ENCODE measurements at regions not wholly inside any gene's neighbourhood (a gene's known extent, or its start where the extent isn't known, plus 50 kb on each side); places are given as distances from the start of the nearest gene placed in this dataset.

DNA sequence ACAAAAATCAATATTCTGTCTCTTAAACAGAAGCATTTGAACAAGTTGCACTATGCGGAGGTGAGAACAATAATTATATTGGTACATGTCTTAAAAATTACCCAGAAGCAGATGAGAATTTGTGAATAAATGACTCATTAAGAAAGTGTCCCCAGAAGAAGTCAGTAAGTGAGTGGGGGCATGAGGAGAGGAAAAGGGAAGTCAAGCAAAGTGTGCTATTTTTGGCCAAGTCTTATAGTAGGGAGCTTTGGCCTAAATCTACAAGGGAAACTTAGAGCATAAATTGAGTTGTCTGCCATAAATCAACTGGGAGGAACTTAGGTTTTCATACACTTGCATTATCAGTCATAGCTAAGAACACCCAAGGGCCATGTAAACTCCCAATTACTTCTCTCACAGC lies 86.9 kb upstream of the SATB1 start:
- TF ChIP-seq POLR2A (IDR thresholded peaks at IDR 0.05; ENCODE audit: low read length) (no peak), GATA1 (IDR thresholded peaks at IDR 0.05; ENCODE audit: low read depth, low read length) (no peak)

All from erythroblast (primary cell).